HTR-8/SVneo (cell line): ENCODE measurements at regions not wholly inside any gene's neighbourhood (a gene's known extent, or its start where the extent isn't known, plus 50 kb on each side); places are given as distances from the start of the nearest gene placed in this dataset.

Source experiments
- DNase-seq: peaks from one replicate; pipeline ENCODE4 v3.0.0; 2011; ENCODE audit warnings: low spot score, mixed read lengths; ENCODE audit not compliant: insufficient read length
- FAIRE-seq: peaks from 2 replicates; lab custom pipeline; 2011; peaks lifted over from hg19 to GRCh38; lab: Jason Lieb, UNC

DNA sequence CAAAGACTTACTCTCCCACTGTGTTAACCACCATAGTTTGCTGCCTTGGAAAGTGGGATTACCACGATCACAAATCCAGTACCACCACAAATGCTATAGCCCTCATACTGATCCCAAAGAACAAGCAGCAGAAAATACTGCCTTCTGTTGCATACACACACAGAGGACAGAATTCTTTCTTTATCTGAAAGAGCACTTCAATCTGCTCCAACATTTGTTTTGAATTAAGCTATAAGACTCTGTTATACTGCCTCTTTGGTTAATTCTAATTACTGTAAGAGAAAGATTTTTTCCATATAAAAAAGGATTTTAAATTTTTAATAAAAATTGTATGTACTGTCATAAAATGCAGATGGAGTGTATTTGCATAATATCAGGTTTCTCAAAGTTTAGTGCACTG lies 69.8 kb downstream of the YIPF5 start:
- no peak for FAIRE-seq

DNA sequence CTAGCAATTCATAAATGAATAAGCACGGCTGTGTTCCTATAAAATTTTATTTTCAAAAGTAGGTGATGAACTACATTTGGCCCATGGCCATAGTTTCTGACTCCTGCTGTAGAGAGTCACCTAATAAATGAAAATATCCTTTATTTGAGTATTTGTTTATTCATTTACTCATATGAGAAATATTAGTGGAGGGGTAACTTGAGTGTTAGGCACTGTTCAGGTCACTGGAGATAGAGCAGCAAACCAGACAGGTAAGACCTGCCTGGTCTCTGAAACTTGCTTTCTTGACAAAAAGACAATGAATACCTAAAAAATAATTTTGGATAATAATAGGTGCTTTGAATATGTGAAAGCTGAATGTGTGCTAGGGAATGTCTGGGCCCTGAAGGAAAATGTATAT lies 68.8 kb downstream of the YIPF5 start:
- DNase-seq (no peak), FAIRE-seq (no peak)

More for the DNA sequence above, 69.8 kb downstream of the YIPF5 start:
- DNase-seq = no peak

DNA sequence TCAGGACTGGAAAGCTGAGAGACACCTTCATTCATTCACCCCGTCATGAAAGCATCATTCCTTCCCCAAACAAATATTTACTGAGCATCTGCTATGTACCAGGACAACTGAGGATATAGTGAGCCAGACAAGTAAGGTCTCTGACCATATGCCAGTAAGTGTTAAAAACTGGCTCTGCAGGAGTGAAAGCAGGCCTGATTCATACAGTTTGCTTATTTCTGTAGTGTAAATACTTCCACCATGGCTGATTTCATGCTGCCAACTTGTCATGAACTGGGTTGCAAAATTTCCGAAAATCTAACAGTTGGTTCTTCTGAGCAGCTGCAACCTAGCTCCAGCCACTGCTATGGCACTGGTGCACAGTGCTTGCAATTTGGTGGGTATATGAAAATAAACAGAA lies 68.1 kb downstream of the YIPF5 start:
- no peak for DNase-seq
- FAIRE-seq = no peak

DNA sequence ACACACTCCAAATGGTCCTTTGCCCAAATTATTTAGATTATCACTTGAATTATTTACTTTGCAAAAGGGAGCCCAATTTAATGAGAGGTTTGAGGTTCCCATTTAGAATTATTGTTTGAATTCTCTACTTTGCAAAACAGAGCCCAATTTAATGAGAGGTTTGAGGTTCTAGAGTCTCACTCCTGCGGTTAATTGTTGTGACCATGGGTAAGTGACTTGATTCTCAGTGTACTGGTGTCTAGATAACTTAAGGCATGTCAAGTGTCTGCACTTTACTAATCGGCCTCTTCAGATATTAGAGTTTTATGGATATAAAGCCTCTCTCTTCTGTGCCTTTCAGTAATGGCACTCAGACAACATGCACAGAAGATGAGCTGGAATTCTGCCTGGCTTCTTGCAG lies 67.5 kb downstream of the YIPF5 start:
- no peak for DNase-seq
- FAIRE-seq = no peak

DNA sequence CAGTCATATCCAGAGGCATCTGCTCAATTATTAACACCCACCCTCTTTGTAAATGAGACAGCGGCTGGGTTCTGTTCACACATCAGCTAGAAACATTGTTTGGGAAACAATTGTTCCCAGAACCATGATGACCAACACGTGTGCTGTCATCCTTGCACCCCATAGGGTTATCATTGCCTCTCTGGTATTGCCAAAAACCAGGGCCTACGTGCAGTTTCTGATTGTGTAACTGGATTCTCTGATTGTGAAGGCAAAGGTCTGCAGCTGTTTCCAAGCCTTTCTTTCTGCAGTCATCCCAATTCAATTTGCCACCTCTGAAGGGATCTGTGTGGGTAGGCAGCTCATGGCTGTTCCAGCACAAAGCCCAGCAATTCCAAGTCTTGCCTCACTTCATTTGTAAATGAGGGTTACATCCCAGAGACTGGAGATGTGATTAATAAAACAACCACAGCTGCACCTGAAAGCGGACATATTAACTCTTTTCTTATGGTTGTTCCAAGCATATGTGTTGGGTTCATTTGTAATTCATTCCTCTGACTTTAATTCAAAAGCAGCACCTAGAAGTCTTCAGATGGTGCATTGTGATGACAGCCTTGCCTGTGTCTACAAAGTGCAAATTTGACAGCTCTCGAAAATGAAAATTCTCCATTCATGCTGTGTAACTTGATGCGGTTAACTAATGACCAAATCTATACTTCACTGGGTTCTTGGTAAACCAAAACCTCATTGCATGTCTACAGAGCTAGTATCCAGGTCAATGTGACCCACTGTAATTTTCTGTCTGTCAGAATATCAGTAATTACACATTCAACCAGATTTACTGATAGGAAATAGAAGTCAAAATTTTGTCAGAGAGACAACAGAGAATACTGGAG lies 66.6 kb downstream of the YIPF5 start:
- DNase-seq = no peak
- FAIRE-seq = no peak

DNA sequence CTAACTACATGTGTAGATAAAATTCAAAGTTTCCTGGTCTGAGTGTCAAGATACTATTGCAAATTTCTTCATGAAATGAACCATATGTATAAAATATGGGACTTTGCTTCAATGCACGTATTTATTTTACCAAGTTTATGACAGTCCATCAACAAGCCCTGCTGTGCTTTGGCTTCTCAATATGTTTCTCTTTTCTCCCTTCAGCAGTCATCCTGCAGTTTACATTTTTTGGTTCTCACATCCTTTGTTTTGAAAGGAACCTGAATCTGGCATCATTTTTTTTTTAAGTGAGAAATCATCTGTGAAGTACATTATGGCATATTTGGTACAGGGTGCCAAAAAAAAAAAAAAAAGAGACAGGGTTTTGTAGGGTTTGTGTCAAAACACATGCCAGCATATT lies 65.1 kb downstream of the YIPF5 start:
- DNase-seq (no peak), FAIRE-seq (no peak)

DNA sequence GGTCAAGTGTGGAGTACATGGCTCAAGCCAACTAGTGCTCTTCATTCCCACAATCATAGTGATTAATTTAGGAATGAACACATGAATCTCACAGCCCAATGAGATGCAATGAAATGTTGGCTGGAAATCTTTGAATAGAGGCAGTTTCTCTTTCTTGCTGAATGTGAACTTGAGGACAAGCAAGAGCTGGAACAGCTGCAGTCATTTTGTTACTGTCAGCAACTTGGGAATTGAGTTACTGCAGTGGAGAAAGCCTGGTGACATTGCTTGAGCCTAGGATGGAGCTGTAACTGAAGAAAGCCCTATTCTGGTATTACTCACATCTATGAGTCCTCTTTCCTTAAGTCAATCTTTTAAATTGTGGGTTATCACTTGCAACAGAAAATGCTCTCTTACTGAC lies 62.3 kb downstream of the YIPF5 start:
- FAIRE-seq (no peak), DNase-seq (no peak)
